A549 (cell line): ENCODE measurements at regions not wholly inside any gene's neighbourhood (a gene's known extent, or its start where the extent isn't known, plus 50 kb on each side); places are given as distances from the start of the nearest gene placed in this dataset.

Experiments used
- ATAC-seq, 2 experiments: fragments of 200-7000 bp in 1 of 2; fragments of >200 bp in 1 of 2; cut with Nextera tagmentation in 1 of 2; cut with Tn5 transposase in 1 of 2; 3 replicates each; pipeline versions ENCODE4 v1.8.0 to v1.9.1; 2018 to 2020; ENCODE audit warnings: mild to moderate bottlenecking in 1 of 2, moderate library complexity in 1 of 2
- CTCF ChIA-PET: fragments of 300-600 bp; sonication (Branson Sonifier 250); formaldehyde crosslinking; extraction: SDS; loops from one replicate; lab custom pipeline; 2021; ENCODE audit warnings: antibody characterized with exemption, inconsistent platforms; lab: Yijun Ruan, JAX
- POLR2A ChIA-PET: fragments of 350-600 bp; formaldehyde crosslinking; extraction: SDS; loops from one replicate; lab custom pipeline; 2021; ENCODE audit warnings: antibody characterized with exemption, inconsistent platforms; lab: Yijun Ruan, JAX
- DNase-seq, 2 experiments: peaks; one replicate each; pipeline versions ENCODE4 v3.0.0 to v3.0.0-alpha.2; 2011 to 2016; ENCODE audit warnings: low read depth in 1 of 2, low spot score in 1 of 2
- FAIRE-seq: peaks from 2 replicates; lab custom pipeline; 2011; peaks lifted over from hg19 to GRCh38; lab: Jason Lieb, UNC
- H3K27ac ChIP-seq, 2 experiments: fragments of >200 bp; sonication (Bioruptor Twin); formaldehyde crosslinking; 3 replicates each; pipeline ENCODE4 v1.5.1; 2016 to 2017
- H3K4me1 ChIP-seq: fragments of >200 bp; sonication (Bioruptor Twin); formaldehyde crosslinking; 3 replicates; pipeline ENCODE4 v1.6.1; 2016
- H3K4me2 ChIP-seq: fragments of >200 bp; sonication (Bioruptor Twin); formaldehyde crosslinking; 3 replicates; pipeline ENCODE4 v1.6.1; 2016
- H3K4me3 ChIP-seq: fragments of >200 bp; sonication (Bioruptor Twin); formaldehyde crosslinking; 3 replicates; pipeline ENCODE4 v1.5.1; 2016
- H3K9me3 ChIP-seq: fragments of >200 bp; sonication (Bioruptor Twin); formaldehyde crosslinking; 3 replicates; pipeline ENCODE4 v1.6.1; 2016
- BHLHE40 ChIP-seq: IDR thresholded peaks from 2 replicates; pipeline ENCODE4 v1.6.1; 2012; ENCODE audit warnings: low read depth, low read length, inconsistent platforms
- CBX2 ChIP-seq: fragments of 200-600 bp; sonication (generic); IDR thresholded peaks from 2 replicates; pipeline ENCODE4 v1.6.1; 2016; ENCODE audit warnings: low read depth, mild to moderate bottlenecking, borderline replicate concordance
- CEBPB ChIP-seq, 2 experiments: fragments of >200 bp in 1 of 2; sonication (Bioruptor Twin) in 1 of 2; formaldehyde crosslinking in 1 of 2; IDR thresholded peaks; 2 replicates each; pipeline ENCODE4 v1.6.1; 2012 to 2016
- CHD4 ChIP-seq: fragments of 200-600 bp; sonication (generic); IDR thresholded peaks from 2 replicates; pipeline ENCODE4 v1.6.1; 2016; ENCODE audit warnings: antibody characterized with exemption, mild to moderate bottlenecking, borderline replicate concordance
- EHF ChIP-seq: fragments of 250-450 bp; sonication (Bioruptor Pico); IDR thresholded peaks from 2 replicates; pipeline ENCODE4 v1.5.0; 2020; ENCODE audit warnings: mild to moderate bottlenecking
- EP300 ChIP-seq, 2 experiments: fragments of >200 bp; sonication (Bioruptor Twin); formaldehyde crosslinking; IDR thresholded peaks; 2 replicates in 1 of 2; 3 replicates in 1 of 2; pipeline ENCODE4 v1.6.1; 2016 to 2017
- FOSB ChIP-seq: fragments of 250-450 bp; sonication (Bioruptor Pico); IDR thresholded peaks from 2 replicates; pipeline ENCODE4 v1.5.0; 2020; ENCODE audit warnings: mild to moderate bottlenecking, moderate library complexity
- GATA3 ChIP-seq: IDR thresholded peaks from 2 replicates; pipeline ENCODE4 v1.6.1; 2012; ENCODE audit warnings: borderline replicate concordance
- HOXB13 ChIP-seq: fragments of 250-450 bp; sonication (Bioruptor Pico); IDR thresholded peaks from 2 replicates; pipeline ENCODE4 v1.5.0; 2020; ENCODE audit warnings: low read depth, mild to moderate bottlenecking, moderate library complexity
- HOXB5 ChIP-seq: fragments of 250-450 bp; sonication (Bioruptor Pico); IDR thresholded peaks from 2 replicates; pipeline ENCODE4 v1.5.0; 2020; ENCODE audit warnings: mild to moderate bottlenecking, moderate library complexity
- KDM1A ChIP-seq: fragments of 200-600 bp; sonication (generic); IDR thresholded peaks from 2 replicates; pipeline ENCODE4 v1.6.1; 2016; ENCODE audit warnings: low read depth, mild to moderate bottlenecking
- KDM5A ChIP-seq: fragments of 200-600 bp; sonication (generic); IDR thresholded peaks from 2 replicates; pipeline ENCODE4 v1.6.1; 2016; ENCODE audit warnings: antibody characterized with exemption, mild to moderate bottlenecking
- MAFK ChIP-seq: fragments of 450-650 bp; IDR thresholded peaks from 2 replicates; pipeline ENCODE4 v1.6.1; 2014; ENCODE audit not compliant: partially characterized antibody
- MAZ ChIP-seq: fragments of 150-350 bp; IDR thresholded peaks from 2 replicates; pipeline ENCODE4 v1.6.1; 2014; ENCODE audit warnings: antibody characterized with exemption, low read depth, low read length, borderline replicate concordance
- NFE2L2 ChIP-seq: fragments of 150-350 bp; conservative IDR thresholded peaks from 2 replicates; pipeline ENCODE4 v1.6.1; 2014; ENCODE audit warnings: low read length
- PHF8 ChIP-seq: fragments of 200-600 bp; sonication (generic); IDR thresholded peaks from 2 replicates; pipeline ENCODE4 v1.6.1; 2016; ENCODE audit warnings: low read depth, mild to moderate bottlenecking, antibody characterized with exemption, moderate library complexity, borderline replicate concordance
- POLR2A ChIP-seq: IDR thresholded peaks from 2 replicates; pipeline ENCODE4 v1.6.1; 2012; ENCODE audit warnings: mild to moderate bottlenecking, low read length
- POLR2AphosphoS2 ChIP-seq: conservative IDR thresholded peaks from 2 replicates; pipeline ENCODE4 v1.6.1; 2012; ENCODE audit warnings: low read length, improper control_type of control experiment, inconsistent platforms
- RAD21 ChIP-seq, 2 experiments: fragments of >200 bp in 1 of 2; sonication (Bioruptor Twin) in 1 of 2; formaldehyde crosslinking in 1 of 2; IDR thresholded peaks in 1 of 2; conservative IDR thresholded peaks in 1 of 2; 2 replicates in 1 of 2; 3 replicates in 1 of 2; pipeline ENCODE4 v1.6.1; 2012 to 2018; ENCODE audit warnings: inconsistent platforms in 1 of 2
- RARB ChIP-seq: fragments of 250-450 bp; sonication (Bioruptor Pico); IDR thresholded peaks from 2 replicates; pipeline ENCODE4 v1.8.0; 2021; ENCODE audit warnings: mild to moderate bottlenecking, moderate library complexity
- RCOR1 ChIP-seq: fragments of 150-350 bp; IDR thresholded peaks from 2 replicates; pipeline ENCODE4 v1.6.1; 2014; ENCODE audit warnings: antibody characterized with exemption, low read length, low read depth
- RFX5 ChIP-seq: fragments of 450-650 bp; IDR thresholded peaks from 2 replicates; pipeline ENCODE4 v1.7.1; 2014; ENCODE audit warnings: antibody characterized with exemption, mild to moderate bottlenecking, moderate library complexity
- RNF2 ChIP-seq: fragments of 200-600 bp; sonication (generic); IDR thresholded peaks from 2 replicates; pipeline ENCODE4 v1.6.1; 2016; ENCODE audit warnings: low read depth, mild to moderate bottlenecking, antibody characterized with exemption, moderate library complexity, borderline replicate concordance
- TFCP2L1 ChIP-seq: fragments of 250-450 bp; sonication (Bioruptor Pico); IDR thresholded peaks from 2 replicates; pipeline ENCODE4 v1.5.0; 2021; ENCODE audit warnings: mild to moderate bottlenecking
- TP53 ChIP-seq: fragments of 250-450 bp; sonication (Bioruptor Pico); IDR thresholded peaks from 2 replicates; pipeline ENCODE4 v1.5.0; 2021; ENCODE audit warnings: mild to moderate bottlenecking, moderate library complexity
- ZFP36 ChIP-seq: fragments of 450-650 bp; IDR thresholded peaks from 2 replicates; pipeline ENCODE4 v1.6.1; 2014; ENCODE audit warnings: borderline replicate concordance; ENCODE audit not compliant: partially characterized antibody
- ZNF302 ChIP-seq: fragments of 250-450 bp; sonication (Bioruptor Pico); IDR thresholded peaks from 2 replicates; pipeline ENCODE4 v1.9.0; 2021; ENCODE audit warnings: inconsistent platforms, mild to moderate bottlenecking, moderate library complexity
- ZSCAN20 ChIP-seq: fragments of 250-450 bp; sonication (Bioruptor Pico); IDR thresholded peaks from 2 replicates; pipeline ENCODE4 v1.8.0; 2022; ENCODE audit warnings: mild to moderate bottlenecking, moderate library complexity
- WGBS: methylation state at CpG from one replicate; pipeline ENCODE4 v1.1.6; 2017; ENCODE audit errors: missing lambda C conversion rate; 5-methylcytosine and 5-hydroxymethylcytosine counted together
- TF ChIP-seq, protein P1 (sequence below): fragments of 250-450 bp; sonication (Bioruptor Pico); IDR thresholded peaks from 2 replicates; pipeline ENCODE4 v1.5.0; 2020; ENCODE audit warnings: low read depth, mild to moderate bottlenecking, moderate library complexity
- TF ChIP-seq, protein P2 (sequence below): fragments of 200-600 bp; sonication (generic); IDR thresholded peaks from 2 replicates; pipeline ENCODE4 v1.6.1; 2016; ENCODE audit warnings: antibody characterized with exemption, mild to moderate bottlenecking, moderate library complexity
- TF ChIP-seq, protein P3 (sequence below): IDR thresholded peaks from 2 replicates; pipeline ENCODE4 v1.6.1; 2012
- TF ChIP-seq, protein P4 (sequence below): IDR thresholded peaks from 2 replicates; pipeline ENCODE4 v1.6.1; 2012; ENCODE audit warnings: low read depth, borderline replicate concordance

DNA sequence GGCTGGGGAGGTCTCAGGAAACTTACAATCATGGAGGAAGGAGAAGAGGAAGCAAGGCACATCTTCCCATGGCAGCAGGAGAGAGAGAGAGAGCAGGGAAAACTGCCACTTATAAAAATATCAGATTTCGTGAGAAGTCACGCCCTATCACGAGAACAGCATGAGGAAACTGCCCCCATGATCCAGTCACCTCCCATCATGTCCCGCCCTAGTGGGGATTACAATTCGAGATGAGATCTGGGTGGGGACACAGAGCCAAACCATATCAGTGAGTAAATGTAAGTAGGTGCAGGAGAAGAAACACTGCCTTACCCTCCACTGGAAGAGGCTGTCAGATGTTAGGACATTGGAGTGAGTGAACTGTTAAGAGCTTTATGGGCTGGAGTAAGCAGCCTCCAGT lies 270.4 kb downstream of the TFAP2C start:
- Histone ChIP-seq H3K4me1 (no peaks in the 10 kb centered on the region), H3K4me2 (no peak overlapping the region), H3K27ac (no peak overlapping the region), H3K9me3 (peaks cover 4% of the 10 kb centered on the region; the same call in 1 of the 3 replicates), H3K4me3 (no peak overlapping the region)
- TF ChIP-seq BHLHE40 (no peak), CEBPB (IDR thresholded peaks at IDR 0.05) (no peak), MAFK (no peak), GATA3 (no peak), ZSCAN20 (CRISPR knock-in tag) (no peak), ZNF302 (CRISPR knock-in tag) (no peak), PHF8 (no peak), MAZ (no peak), KDM1A (no peak), CBX2 (no peak), FOSB (CRISPR knock-in tag) (no peak), EP300 (IDR thresholded peaks at IDR 0.05) (no peak), CHD4 (no peak), RAD21 (conservative IDR thresholded peaks at IDR 0.05 in 1 of 2, IDR thresholded peaks at IDR 0.05 in 1 of 2) (no peak), RCOR1 (no peak), RARB (no peak), NFE2L2 (no peak)
- TF ChIP-seq, protein P1, sequence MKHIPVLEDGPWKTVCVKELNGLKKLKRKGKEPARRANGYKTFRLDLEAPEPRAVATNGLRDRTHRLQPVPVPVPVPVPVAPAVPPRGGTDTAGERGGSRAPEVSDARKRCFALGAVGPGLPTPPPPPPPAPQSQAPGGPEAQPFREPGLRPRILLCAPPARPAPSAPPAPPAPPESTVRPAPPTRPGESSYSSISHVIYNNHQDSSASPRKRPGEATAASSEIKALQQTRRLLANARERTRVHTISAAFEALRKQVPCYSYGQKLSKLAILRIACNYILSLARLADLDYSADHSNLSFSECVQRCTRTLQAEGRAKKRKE (CRISPR knock-in tag) = no peak
- TF ChIP-seq, protein P2, sequence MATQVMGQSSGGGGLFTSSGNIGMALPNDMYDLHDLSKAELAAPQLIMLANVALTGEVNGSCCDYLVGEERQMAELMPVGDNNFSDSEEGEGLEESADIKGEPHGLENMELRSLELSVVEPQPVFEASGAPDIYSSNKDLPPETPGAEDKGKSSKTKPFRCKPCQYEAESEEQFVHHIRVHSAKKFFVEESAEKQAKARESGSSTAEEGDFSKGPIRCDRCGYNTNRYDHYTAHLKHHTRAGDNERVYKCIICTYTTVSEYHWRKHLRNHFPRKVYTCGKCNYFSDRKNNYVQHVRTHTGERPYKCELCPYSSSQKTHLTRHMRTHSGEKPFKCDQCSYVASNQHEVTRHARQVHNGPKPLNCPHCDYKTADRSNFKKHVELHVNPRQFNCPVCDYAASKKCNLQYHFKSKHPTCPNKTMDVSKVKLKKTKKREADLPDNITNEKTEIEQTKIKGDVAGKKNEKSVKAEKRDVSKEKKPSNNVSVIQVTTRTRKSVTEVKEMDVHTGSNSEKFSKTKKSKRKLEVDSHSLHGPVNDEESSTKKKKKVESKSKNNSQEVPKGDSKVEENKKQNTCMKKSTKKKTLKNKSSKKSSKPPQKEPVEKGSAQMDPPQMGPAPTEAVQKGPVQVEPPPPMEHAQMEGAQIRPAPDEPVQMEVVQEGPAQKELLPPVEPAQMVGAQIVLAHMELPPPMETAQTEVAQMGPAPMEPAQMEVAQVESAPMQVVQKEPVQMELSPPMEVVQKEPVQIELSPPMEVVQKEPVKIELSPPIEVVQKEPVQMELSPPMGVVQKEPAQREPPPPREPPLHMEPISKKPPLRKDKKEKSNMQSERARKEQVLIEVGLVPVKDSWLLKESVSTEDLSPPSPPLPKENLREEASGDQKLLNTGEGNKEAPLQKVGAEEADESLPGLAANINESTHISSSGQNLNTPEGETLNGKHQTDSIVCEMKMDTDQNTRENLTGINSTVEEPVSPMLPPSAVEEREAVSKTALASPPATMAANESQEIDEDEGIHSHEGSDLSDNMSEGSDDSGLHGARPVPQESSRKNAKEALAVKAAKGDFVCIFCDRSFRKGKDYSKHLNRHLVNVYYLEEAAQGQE = no peak
- TF ChIP-seq, protein P3, sequence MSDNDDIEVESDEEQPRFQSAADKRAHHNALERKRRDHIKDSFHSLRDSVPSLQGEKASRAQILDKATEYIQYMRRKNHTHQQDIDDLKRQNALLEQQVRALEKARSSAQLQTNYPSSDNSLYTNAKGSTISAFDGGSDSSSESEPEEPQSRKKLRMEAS = no peak
- ChIA-PET POLR2A (no interaction called here), CTCF (no interaction called here)
- FAIRE-seq (no peak), ATAC-seq (no peak), DNase-seq (no peak)
- WGBS = 72% methylated on average over 5 of the region's 5 CpGs

DNA sequence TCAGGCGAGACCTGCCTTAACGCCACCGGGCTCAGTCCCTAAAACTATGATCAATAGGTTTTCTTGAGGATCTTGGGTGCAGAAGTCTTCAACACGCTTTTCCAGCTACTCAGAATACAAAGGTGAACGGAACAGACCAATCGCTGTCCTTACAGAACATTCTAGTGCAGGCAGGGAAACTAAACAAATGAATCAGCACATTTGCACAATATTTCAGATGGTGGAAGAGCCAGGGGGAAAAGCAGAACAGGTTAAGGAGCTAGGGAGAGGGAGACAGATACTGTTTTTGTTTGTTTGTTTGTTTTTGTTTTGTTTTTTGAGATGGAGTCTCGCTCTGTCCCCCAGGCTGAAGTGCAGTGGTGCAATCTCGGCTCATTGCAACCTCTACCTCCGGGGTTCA lies 271.1 kb downstream of the TFAP2C start:
- no peak overlapping the region for H3K4me3 ChIP-seq
- H3K9me3 ChIP-seq = peaks cover 4% of the 10 kb centered on the region; the same call in 1 of the 3 replicates
- no peak overlapping the region for H3K4me2 ChIP-seq
- DNase-seq (no peak), ATAC-seq (no peak), FAIRE-seq (no peak)
- POLR2A ChIA-PET = no interaction called here
- TF ChIP-seq POLR2AphosphoS2 (no peak), MAFK (peak; percentile 44)
- CTCF ChIA-PET = no interaction called here
- no peak overlapping the region for H3K27ac ChIP-seq
- H3K4me1 ChIP-seq = no peaks in the 10 kb centered on the region
- 64% methylated on average over 9 of the region's 9 CpGs for WGBS

DNA sequence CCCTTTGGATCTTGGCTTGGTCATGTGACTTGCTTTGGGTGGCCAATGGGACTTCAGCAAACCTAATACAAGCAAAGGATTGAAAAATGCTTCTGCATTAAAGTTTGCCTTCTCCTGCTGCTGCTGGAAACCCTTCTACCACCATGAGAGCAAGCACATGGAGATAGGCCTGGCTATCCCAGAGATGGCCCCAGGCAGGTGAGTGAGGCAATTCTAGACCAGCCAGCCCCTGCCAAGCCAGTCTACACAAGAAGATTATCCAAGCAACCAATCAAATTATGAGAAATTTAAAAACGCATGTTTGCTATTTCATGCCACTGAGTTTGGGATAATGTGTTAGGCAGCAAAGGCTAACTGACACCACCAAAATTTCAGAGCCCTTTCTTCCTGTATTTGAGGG lies 274.3 kb downstream of the TFAP2C start:
- ChIA-PET CTCF (no interaction called here), POLR2A (no interaction called here)
- H3K27ac ChIP-seq = no peak overlapping the region
- H3K4me3 ChIP-seq = no peak overlapping the region
- WGBS = 0% methylated on average over 1 of the region's 1 CpG
- H3K9me3 ChIP-seq = peaks cover 4% of the 10 kb centered on the region; the same call in 1 of the 3 replicates
- DNase-seq (no peak), ATAC-seq (no peak), FAIRE-seq (no peak)
- no peaks in the 10 kb centered on the region for H3K4me1 ChIP-seq
- no peak overlapping the region for H3K4me2 ChIP-seq
- TF ChIP-seq EHF (CRISPR knock-in tag) (no peak), ZFP36 (no peak), HOXB5 (CRISPR knock-in tag) (no peak), POLR2A (no peak), RFX5 (no peak), RNF2 (no peak), TP53 (CRISPR knock-in tag) (no peak), MAFK (no peak), KDM5A (no peak), RAD21 (conservative IDR thresholded peaks at IDR 0.05 in 1 of 2, IDR thresholded peaks at IDR 0.05 in 1 of 2) (no peak), TFCP2L1 (CRISPR knock-in tag) (no peak), CHD4 (no peak), FOSB (CRISPR knock-in tag) (no peak), HOXB13 (CRISPR knock-in tag) (no peak)
- TF ChIP-seq, protein P4, sequence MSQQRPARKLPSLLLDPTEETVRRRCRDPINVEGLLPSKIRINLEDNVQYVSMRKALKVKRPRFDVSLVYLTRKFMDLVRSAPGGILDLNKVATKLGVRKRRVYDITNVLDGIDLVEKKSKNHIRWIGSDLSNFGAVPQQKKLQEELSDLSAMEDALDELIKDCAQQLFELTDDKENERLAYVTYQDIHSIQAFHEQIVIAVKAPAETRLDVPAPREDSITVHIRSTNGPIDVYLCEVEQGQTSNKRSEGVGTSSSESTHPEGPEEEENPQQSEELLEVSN = no peak
- TF ChIP-seq, protein P1 (CRISPR knock-in tag) = no peak
